H1 (cell line): ENCODE measurements at regions not wholly inside any gene's neighbourhood (a gene's known extent, or its start where the extent isn't known, plus 50 kb on each side); places are given as distances from the start of the nearest gene placed in this dataset.

Experiments used
- CTCF ChIA-PET: fragments of 300-600 bp; sonication (Branson Sonifier 250); formaldehyde crosslinking; loops from one replicate; lab custom pipeline; 2021; ENCODE audit not compliant: partially characterized antibody; lab: Charles Lee
- POLR2A ChIA-PET: fragments of 300-600 bp; sonication (Branson Sonifier 250); formaldehyde crosslinking; loops from one replicate; lab custom pipeline; 2021; ENCODE audit warnings: inconsistent platforms; ENCODE audit not compliant: partially characterized antibody; lab: Charles Lee
- DNase-seq, 2 experiments: peaks; one replicate each; pipeline versions ENCODE4 v3.0.0 to v3.0.0-alpha.2; 2010 to 2022; ENCODE audit warnings: low spot score in 2 of 2, low read depth in 1 of 2, mixed read lengths in 1 of 2
- FAIRE-seq: peaks from 2 replicates; lab custom pipeline; 2011; peaks lifted over from hg19 to GRCh38; lab: Jason Lieb, UNC
- H2AFZ ChIP-seq: 2 replicates; pipeline ENCODE4 v1.8.1; 2012; ENCODE audit warnings: low read length, inconsistent platforms
- H2AK5ac ChIP-seq: 2 replicates; pipeline ENCODE4 v1.6.1; 2013; ENCODE audit warnings: low read depth, low read length
- H2BK120ac ChIP-seq: replicated peaks from 2 replicates; pipeline ENCODE3; 2013; ENCODE audit warnings: low read depth, low read length, inconsistent platforms
- H2BK12ac ChIP-seq: 2 replicates; pipeline ENCODE4 v1.6.1; 2013; ENCODE audit warnings: low read depth, low read length
- H2BK15ac ChIP-seq: 2 replicates; pipeline ENCODE4 v1.6.1; 2013; ENCODE audit warnings: low read length
- H2BK20ac ChIP-seq: 2 replicates; pipeline ENCODE4 v1.6.1; 2013; ENCODE audit warnings: low read length
- H2BK5ac ChIP-seq: 2 replicates; pipeline ENCODE4 v1.6.1; 2013; ENCODE audit warnings: low read depth, low read length
- H3K14ac ChIP-seq: 2 replicates; pipeline ENCODE4 v1.6.1; 2013; ENCODE audit warnings: inconsistent platforms; ENCODE audit not compliant: insufficient read length
- H3K18ac ChIP-seq: 2 replicates; pipeline ENCODE4 v1.6.1; 2013; ENCODE audit warnings: low read length; ENCODE audit errors: extremely low read depth
- H3K23ac ChIP-seq: 2 replicates; pipeline ENCODE4 v1.6.1; 2013; ENCODE audit warnings: inconsistent platforms; ENCODE audit not compliant: insufficient read length
- H3K23me2 ChIP-seq: 2 replicates; pipeline ENCODE4 v1.6.1; 2013; ENCODE audit warnings: low read depth, low read length
- H3K27ac ChIP-seq: 2 replicates; pipeline ENCODE4 v1.6.1; 2011; ENCODE audit warnings: low read depth, low read length, inconsistent platforms
- H3K27me3 ChIP-seq, 4 experiments: replicated peaks in 1 of 4; 1 replicate in 1 of 4; 2 replicates in 3 of 4; pipeline versions ENCODE4 v1.6.1 to v1.8.1; 2011 to 2013; ENCODE audit warnings: low read length in 3 of 4, mild to moderate bottlenecking in 3 of 4, inconsistent platforms in 2 of 4, mixed read lengths in 2 of 4, moderate library complexity in 1 of 4; ENCODE audit not compliant: control insufficient read depth in 3 of 4, insufficient read depth in 3 of 4; ENCODE audit errors: extremely low read depth in 1 of 4
- H3K36me3 ChIP-seq, 4 experiments: 2 replicates each; pipeline versions ENCODE4 v1.6.1 to v1.8.1; 2011 to 2013; ENCODE audit warnings: mild to moderate bottlenecking in 4 of 4, low read length in 3 of 4, moderate library complexity in 2 of 4, control low read depth in 1 of 4, inconsistent platforms in 1 of 4; ENCODE audit not compliant: insufficient read depth in 4 of 4, control insufficient read depth in 2 of 4
- H3K4ac ChIP-seq: replicated peaks from 2 replicates; pipeline ENCODE3; 2013; ENCODE audit warnings: low read length, low read depth, mixed read lengths, inconsistent platforms; ENCODE audit not compliant: insufficient read length
- H3K4me1 ChIP-seq, 4 experiments: replicated peaks in 1 of 4; 1 replicate in 1 of 4; 2 replicates in 3 of 4; pipeline versions ENCODE4 v1.6.1 to v1.8.1; 2011 to 2013; ENCODE audit warnings: low read length in 3 of 4, inconsistent platforms in 2 of 4, mixed read lengths in 1 of 4; ENCODE audit not compliant: insufficient read depth in 4 of 4, control insufficient read depth in 3 of 4
- H3K4me2 ChIP-seq, 2 experiments: 2 replicates each; pipeline versions ENCODE4 v1.6.1 to v1.8.1; 2011 to 2013; ENCODE audit warnings: low read depth in 2 of 2, low read length in 2 of 2, control low read depth in 1 of 2, inconsistent platforms in 1 of 2, mild to moderate bottlenecking in 1 of 2; ENCODE audit not compliant: insufficient read depth in 1 of 2
- H3K4me3 ChIP-seq, 4 experiments: fragments of 200-600, 300-600 bp in 1 of 4; sonication (generic), shearing (Covaris generic), sonication (Bioruptor Twin) in 1 of 4; 2 replicates each; pipeline versions ENCODE4 v1.5.1 to v1.8.1; 2011 to 2016; ENCODE audit warnings: low read length in 4 of 4, low read depth in 3 of 4, control low read depth in 2 of 4, inconsistent platforms in 2 of 4, mild to moderate bottlenecking in 2 of 4, mixed read lengths in 1 of 4, moderate library complexity in 1 of 4; ENCODE audit not compliant: insufficient read depth in 2 of 4; ENCODE audit errors: extremely low read depth in 1 of 4
- H3K56ac ChIP-seq: replicated peaks from 2 replicates; pipeline ENCODE3; 2013; ENCODE audit warnings: low read depth, mild to moderate bottlenecking, mixed read lengths, low read length, inconsistent platforms; ENCODE audit not compliant: insufficient read length
- H3K79me1 ChIP-seq: 2 replicates; pipeline ENCODE4 v1.6.1; 2013; ENCODE audit warnings: low read depth, low read length, control low read depth
- H3K79me2 ChIP-seq, 2 experiments: 2 replicates each; pipeline versions ENCODE4 v1.6.1 to v1.8.1; 2012 to 2013; ENCODE audit warnings: low read length in 2 of 2, mild to moderate bottlenecking in 2 of 2, inconsistent platforms in 1 of 2; ENCODE audit not compliant: insufficient read depth in 2 of 2, control insufficient read depth in 1 of 2
- H3K9ac ChIP-seq, 4 experiments: replicated peaks in 1 of 4; 1 replicate in 1 of 4; 2 replicates in 3 of 4; pipeline versions ENCODE4 v1.6.1 to v1.8.1; 2011 to 2013; ENCODE audit warnings: low read depth in 3 of 4, low read length in 3 of 4, control low read depth in 2 of 4, mild to moderate bottlenecking in 2 of 4, moderate library complexity in 2 of 4, inconsistent platforms in 1 of 4; ENCODE audit errors: extremely low read depth in 1 of 4
- H3K9me3 ChIP-seq, 2 experiments: 2 replicates each; pipeline versions ENCODE4 v1.6.1 to v1.8.1; 2012 to 2013; ENCODE audit warnings: mild to moderate bottlenecking in 2 of 2, moderate library complexity in 2 of 2, control low read depth in 1 of 2, inconsistent platforms in 1 of 2, low read depth in 1 of 2, low read length in 1 of 2, mixed read lengths in 1 of 2; ENCODE audit not compliant: insufficient read depth in 2 of 2
- H4K20me1 ChIP-seq, 2 experiments: replicated peaks in 1 of 2; 2 replicates each; pipeline versions ENCODE3 to v1.8.1; 2011 to 2013; ENCODE audit warnings: inconsistent platforms in 2 of 2, low read length in 2 of 2, mild to moderate bottlenecking in 1 of 2; ENCODE audit not compliant: insufficient read depth in 2 of 2, control insufficient read depth in 1 of 2
- H4K5ac ChIP-seq: 2 replicates; pipeline ENCODE4 v1.6.1; 2013; ENCODE audit warnings: low read length, low read depth, mixed read lengths, inconsistent platforms; ENCODE audit not compliant: insufficient read length
- H4K8ac ChIP-seq: 2 replicates; pipeline ENCODE4 v1.8.0; 2013; ENCODE audit warnings: mild to moderate bottlenecking, moderate library complexity, low read length, inconsistent platforms; ENCODE audit not compliant: insufficient read depth; ENCODE audit errors: extremely low read depth
- H4K91ac ChIP-seq: replicated peaks from 2 replicates; pipeline ENCODE3; 2013; ENCODE audit warnings: low read length, mixed read lengths, inconsistent platforms; ENCODE audit not compliant: insufficient read length
- BACH1 ChIP-seq: IDR thresholded peaks from 2 replicates; pipeline ENCODE4 v1.6.1; 2012; ENCODE audit warnings: low read length, improper control_type of control experiment
- CREB1 ChIP-seq: IDR thresholded peaks from 2 replicates; pipeline ENCODE4 v1.6.1; 2012; ENCODE audit warnings: inconsistent platforms
- CTBP2 ChIP-seq: IDR thresholded peaks from 2 replicates; pipeline ENCODE4 v1.7.0; 2011; ENCODE audit warnings: borderline replicate concordance, mild to moderate bottlenecking, moderate library complexity, mixed read lengths, low read length; ENCODE audit not compliant: insufficient read depth, insufficient read length
- E2F6 ChIP-seq: IDR thresholded peaks from 2 replicates; pipeline ENCODE4 v1.6.1; 2012; ENCODE audit warnings: inconsistent platforms
- EP300 ChIP-seq, 2 experiments: IDR thresholded peaks; 1 replicate in 1 of 2; 2 replicates in 1 of 2; pipeline ENCODE4 v1.6.1; 2011 to 2012; ENCODE audit warnings: low read depth in 2 of 2, low read length in 2 of 2, mild to moderate bottlenecking in 2 of 2, borderline replicate concordance in 1 of 2, inconsistent platforms in 1 of 2, moderate library complexity in 1 of 2
- JUND ChIP-seq: IDR thresholded peaks from 2 replicates; pipeline ENCODE4 v1.6.1; 2011; ENCODE audit warnings: mild to moderate bottlenecking, improper control_type of control experiment, low read length
- KDM4A ChIP-seq: IDR thresholded peaks from one replicate; pipeline ENCODE4 v1.7.1; 2012; ENCODE audit warnings: low read depth, mild to moderate bottlenecking, moderate library complexity, low read length, inconsistent platforms; ENCODE audit not compliant: severe bottlenecking
- NANOG ChIP-seq: IDR thresholded peaks from 2 replicates; pipeline ENCODE4 v1.6.1; 2011; ENCODE audit warnings: low read length, low read depth, mild to moderate bottlenecking, inconsistent platforms; ENCODE audit not compliant: insufficient read depth, poor library complexity, severe bottlenecking
- PHF8 ChIP-seq: fragments of 200-600 bp; sonication (generic); conservative IDR thresholded peaks from 2 replicates; pipeline ENCODE4 v1.7.1; 2012; ENCODE audit warnings: low read depth, mild to moderate bottlenecking, inconsistent platforms, low read length, moderate library complexity
- RFX5 ChIP-seq: IDR thresholded peaks from 2 replicates; pipeline ENCODE4 v1.6.1; 2011; ENCODE audit warnings: low read depth, low read length, improper control_type of control experiment, borderline replicate concordance
- SIRT6 ChIP-seq: IDR thresholded peaks from one replicate; pipeline ENCODE4 v1.7.1; 2012; ENCODE audit warnings: low read length, inconsistent platforms
- TEAD4 ChIP-seq: IDR thresholded peaks from 2 replicates; pipeline ENCODE4 v1.6.1; 2012; ENCODE audit warnings: low read depth, low read length, inconsistent platforms, mixed read lengths
- YY1 ChIP-seq: IDR thresholded peaks from 2 replicates; pipeline ENCODE4 v1.6.1; 2011; ENCODE audit warnings: low read depth, mild to moderate bottlenecking, low read length
- WGBS, 2 experiments: shearing (Covaris generic) in 1 of 2; methylation state at CpG; one replicate each; pipeline versions ENCODE4 v1.1.6 to v1.1.7; 2013 to 2015; ENCODE audit warnings: low lambda C conversion rate in 2 of 2, mixed read lengths in 2 of 2, inconsistent platforms in 1 of 2, low coverage in 1 of 2, missing lambda C conversion rate in 1 of 2; ENCODE audit not compliant: insufficient replicate concordance in 2 of 2, insufficient coverage in 1 of 2, insufficient read length in 1 of 2; ENCODE audit errors: extremely low coverage in 1 of 2, missing lambda C conversion rate in 1 of 2; 5-methylcytosine and 5-hydroxymethylcytosine counted together
- TF ChIP-seq, protein P1 (sequence below): IDR thresholded peaks from 2 replicates; pipeline ENCODE4 v1.6.1; 2011; ENCODE audit warnings: low read length, improper control_type of control experiment

GRCh38 chr3:145911016-145911415, 250.0 kb downstream of the PLOD2 start:
- Histone ChIP-seq H3K18ac (no peak overlapping the region), H3K27ac (no peak overlapping the region), H3K9me3 (no peaks in the 10 kb centered on the region), H3K36me3 (no peaks in the 10 kb centered on the region), H3K4me3 (no peak overlapping the region), H4K91ac (no peak overlapping the region), H2AK5ac (no peak overlapping the region), H2BK5ac (no peak overlapping the region), H3K27me3 (no peaks in the 10 kb centered on the region), H3K79me2 (no peaks in the 10 kb centered on the region), H2BK12ac (no peak overlapping the region), H3K9ac (no peak overlapping the region), H4K20me1 (no peaks in the 10 kb centered on the region), H3K79me1 (no peaks in the 10 kb centered on the region), H2BK20ac (no peak overlapping the region), H3K23me2 (no peaks in the 10 kb centered on the region), H3K4me2 (no peak overlapping the region), H3K56ac (no peak overlapping the region), H2AFZ (no peak overlapping the region), H2BK120ac (no peak overlapping the region), H2BK15ac (no peak overlapping the region), H4K5ac (no peak overlapping the region), H4K8ac (no peak overlapping the region), H3K4ac (no peak overlapping the region), H3K14ac (no peak overlapping the region), H3K23ac (no peak overlapping the region), H3K4me1 (no peaks in the 10 kb centered on the region)
- ChIA-PET POLR2A (no interaction called here), CTCF (no interaction called here)
- WGBS, 2 experiments, result 74% methylated on average over 2 of the region's 2 CpGs; no CpG with 5 or more reads in 1 of the 2 experiments
- FAIRE-seq (no peak), DNase-seq (no peak)
- TF ChIP-seq SIRT6, result no peak
- no peak for TF ChIP-seq TEAD4
- TF ChIP-seq PHF8, result no peak
- TF ChIP-seq BACH1, result no peak
- TF ChIP-seq JUND, result no peak
- no peak for TF ChIP-seq YY1
- TF ChIP-seq CTBP2, result no peak
- TF ChIP-seq CREB1, result no peak
- TF ChIP-seq, protein P1, sequence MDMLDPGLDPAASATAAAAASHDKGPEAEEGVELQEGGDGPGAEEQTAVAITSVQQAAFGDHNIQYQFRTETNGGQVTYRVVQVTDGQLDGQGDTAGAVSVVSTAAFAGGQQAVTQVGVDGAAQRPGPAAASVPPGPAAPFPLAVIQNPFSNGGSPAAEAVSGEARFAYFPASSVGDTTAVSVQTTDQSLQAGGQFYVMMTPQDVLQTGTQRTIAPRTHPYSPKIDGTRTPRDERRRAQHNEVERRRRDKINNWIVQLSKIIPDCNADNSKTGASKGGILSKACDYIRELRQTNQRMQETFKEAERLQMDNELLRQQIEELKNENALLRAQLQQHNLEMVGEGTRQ, result no peak
- TF ChIP-seq KDM4A, result no peak
- TF ChIP-seq EP300 (IDR thresholded peaks at IDR 0.05; ENCODE audit: borderline replicate concordance in 1 of 2, low read depth in 2 of 2, low read length in 2 of 2), result no peak
- TF ChIP-seq NANOG, result no peak
- TF ChIP-seq RFX5, result no peak
- no peak for TF ChIP-seq E2F6
